H9 (cell line): ENCODE measurements at regions not wholly inside any gene's neighbourhood (a gene's known extent, or its start where the extent isn't known, plus 50 kb on each side); places are given as distances from the start of the nearest gene placed in this dataset.

Experiments used
- DNase-seq: peaks from one replicate; pipeline ENCODE4 v3.0.0-alpha.2; 2017
- H2AFZ ChIP-seq: one replicate; pipeline ENCODE4 v1.6.1; 2013; ENCODE audit warnings: mild to moderate bottlenecking, low read length, control low read depth, moderate library complexity
- H2AK5ac ChIP-seq: 2 replicates; pipeline ENCODE4 v1.6.1; 2013; ENCODE audit warnings: low read length, control low read depth, mixed read lengths; ENCODE audit not compliant: insufficient read length
- H2BK120ac ChIP-seq: one replicate; pipeline ENCODE4 v1.6.1; 2013; ENCODE audit warnings: low read depth, mild to moderate bottlenecking, low read length, control low read depth, inconsistent platforms; ENCODE audit not compliant: poor library complexity, severe bottlenecking
- H2BK12ac ChIP-seq: 2 replicates; pipeline ENCODE4 v1.6.1; 2013; ENCODE audit warnings: low read length, control low read depth, mixed read lengths, low read depth; ENCODE audit not compliant: insufficient read length
- H2BK15ac ChIP-seq: 2 replicates; pipeline ENCODE4 v1.6.1; 2013; ENCODE audit warnings: low read depth, low read length, control low read depth
- H2BK20ac ChIP-seq: one replicate; pipeline ENCODE4 v1.6.1; 2013; ENCODE audit warnings: low read depth, mild to moderate bottlenecking, low read length, control low read depth, inconsistent platforms; ENCODE audit not compliant: poor library complexity, severe bottlenecking
- H2BK5ac ChIP-seq: 2 replicates; pipeline ENCODE4 v1.6.1; 2013; ENCODE audit warnings: low read length, control low read depth, mixed read lengths; ENCODE audit not compliant: insufficient read length
- H3K14ac ChIP-seq: 2 replicates; pipeline ENCODE4 v1.6.1; 2013; ENCODE audit warnings: low read length, control low read depth; ENCODE audit not compliant: insufficient read depth
- H3K18ac ChIP-seq: 2 replicates; pipeline ENCODE4 v1.6.1; 2013; ENCODE audit warnings: low read depth, mild to moderate bottlenecking, mixed read lengths, low read length, control low read depth; ENCODE audit not compliant: insufficient read length
- H3K23ac ChIP-seq: 2 replicates; pipeline ENCODE4 v1.6.1; 2013; ENCODE audit warnings: low read length, control low read depth, mixed read lengths, low read depth; ENCODE audit not compliant: insufficient read length
- H3K23me2 ChIP-seq: 2 replicates; pipeline ENCODE4 v1.6.1; 2013; ENCODE audit warnings: low read depth, mild to moderate bottlenecking, mixed read lengths, low read length, control low read depth; ENCODE audit not compliant: insufficient read length, poor library complexity, severe bottlenecking
- H3K27ac ChIP-seq: 2 replicates; pipeline ENCODE4 v1.5.1; 2013; ENCODE audit warnings: low read length, control low read depth, mixed read lengths, low read depth; ENCODE audit not compliant: insufficient read length
- H3K27me3 ChIP-seq: 2 replicates; pipeline ENCODE4 v1.6.1; 2013; ENCODE audit warnings: low read length, control low read depth, inconsistent platforms; ENCODE audit not compliant: insufficient read depth
- H3K4ac ChIP-seq: 2 replicates; pipeline ENCODE4 v1.6.1; 2013; ENCODE audit warnings: low read depth, mild to moderate bottlenecking, control low read depth, inconsistent platforms, low read length, moderate library complexity
- H3K4me1 ChIP-seq: 2 replicates; pipeline ENCODE4 v1.6.1; 2013; ENCODE audit warnings: low read length, control low read depth, inconsistent platforms; ENCODE audit not compliant: insufficient read depth
- H3K4me2 ChIP-seq: 2 replicates; pipeline ENCODE4 v1.6.1; 2013; ENCODE audit warnings: low read length, control low read depth, mixed read lengths; ENCODE audit not compliant: insufficient read length, insufficient read depth
- H3K56ac ChIP-seq: 2 replicates; pipeline ENCODE4 v1.6.1; 2013; ENCODE audit warnings: low read depth, mild to moderate bottlenecking, mixed read lengths, low read length, control low read depth; ENCODE audit not compliant: insufficient read length
- H3K79me1 ChIP-seq: 2 replicates; pipeline ENCODE4 v1.6.1; 2013; ENCODE audit warnings: low read depth, mild to moderate bottlenecking, moderate library complexity, low read length, control low read depth, inconsistent platforms; ENCODE audit not compliant: insufficient read depth, poor library complexity, severe bottlenecking
- H3K79me2 ChIP-seq: 2 replicates; pipeline ENCODE4 v1.6.1; 2013; ENCODE audit warnings: low read length, control low read depth, inconsistent platforms; ENCODE audit not compliant: insufficient read depth
- H3K9ac ChIP-seq: 2 replicates; pipeline ENCODE4 v1.6.1; 2013; ENCODE audit warnings: low read length, control low read depth, mixed read lengths; ENCODE audit not compliant: insufficient read length; ENCODE audit errors: extremely low read depth
- H3K9me3 ChIP-seq: one replicate; pipeline ENCODE4 v1.6.1; 2013; ENCODE audit warnings: low read depth, low read length, inconsistent platforms; ENCODE audit not compliant: control insufficient read depth
- H3T11ph ChIP-seq: one replicate; pipeline ENCODE4 v1.6.1; 2013; ENCODE audit warnings: mild to moderate bottlenecking, low read length, control low read depth, inconsistent platforms
- H4K20me1 ChIP-seq: one replicate; pipeline ENCODE4 v1.6.1; 2013; ENCODE audit not compliant: control insufficient read depth, insufficient read length, insufficient read depth
- H4K5ac ChIP-seq: 2 replicates; pipeline ENCODE4 v1.6.1; 2013; ENCODE audit warnings: low read depth, mild to moderate bottlenecking, mixed read lengths, low read length, control low read depth; ENCODE audit not compliant: insufficient read length
- H4K8ac ChIP-seq: replicated peaks from 2 replicates; pipeline ENCODE4 v1.6.1; 2013; ENCODE audit warnings: low read length, control low read depth, mixed read lengths, low read depth; ENCODE audit not compliant: insufficient read length
- H4K91ac ChIP-seq: 2 replicates; pipeline ENCODE4 v1.6.1; 2013; ENCODE audit warnings: low read depth, mild to moderate bottlenecking, moderate library complexity, mixed read lengths, low read length, control low read depth; ENCODE audit not compliant: insufficient read length
- H3K27ac Mint-ChIP-seq, 3 experiments: 2 replicates in 2 of 3; 3 replicates in 1 of 3; pipeline ENCODE4 v1.8.0; 2020 to 2021; ENCODE audit warnings: mixed read lengths in 3 of 3, mild to moderate bottlenecking in 1 of 3, moderate library complexity in 1 of 3
- H3K27me3 Mint-ChIP-seq: 2 replicates; pipeline ENCODE4 v1.8.0; 2021; ENCODE audit warnings: low read depth, mild to moderate bottlenecking, moderate library complexity, mixed read lengths
- H3K36me3 Mint-ChIP-seq, 3 experiments: 2 replicates in 2 of 3; 3 replicates in 1 of 3; pipeline ENCODE4 v1.8.0; 2020 to 2021; ENCODE audit warnings: low read depth in 3 of 3, mixed read lengths in 3 of 3; ENCODE audit not compliant: insufficient read depth in 1 of 3
- H3K4me1 Mint-ChIP-seq, 2 experiments: 2 replicates each; pipeline ENCODE4 v1.8.0; 2020; ENCODE audit warnings: mixed read lengths in 2 of 2
- H3K4me3 Mint-ChIP-seq, 2 experiments: 2 replicates in 1 of 2; 3 replicates in 1 of 2; pipeline ENCODE4 v1.8.0; 2020 to 2021; ENCODE audit warnings: mild to moderate bottlenecking in 2 of 2, mixed read lengths in 2 of 2, moderate library complexity in 1 of 2
- H3K9me3 Mint-ChIP-seq, 2 experiments: 2 replicates in 1 of 2; 3 replicates in 1 of 2; pipeline ENCODE4 v1.8.0; 2020; ENCODE audit warnings: mild to moderate bottlenecking in 2 of 2, mixed read lengths in 2 of 2, moderate library complexity in 1 of 2
- CTCF ChIP-seq: fragments of 200-600 bp; sonication (generic); conservative IDR thresholded peaks from 3 replicates; pipeline ENCODE4 v1.8.0; 2021; ENCODE audit warnings: antibody characterized with exemption, mild to moderate bottlenecking
- WGBS: extraction: QIAGEN DNeasy Blood & Tissue Kit; methylation state at CpG from one replicate; pipeline ENCODE4 v1.1.7; 2013; ENCODE audit warnings: missing lambda C conversion rate, low lambda C conversion rate, mixed read lengths; ENCODE audit not compliant: insufficient read length; ENCODE audit errors: extremely low coverage; 5-methylcytosine and 5-hydroxymethylcytosine counted together

- Histone ChIP-seq H4K5ac (no peak overlapping the region), H3K23ac (no peak overlapping the region), H2BK120ac (no peak overlapping the region), H2AK5ac (no peak overlapping the region), H2BK20ac (no peak overlapping the region), H3K79me1 (no peaks in the 10 kb centered on the region), H3K79me2 (no peaks in the 10 kb centered on the region), H2AFZ (no peak overlapping the region), H3K18ac (no peak overlapping the region), H2BK15ac (no peak overlapping the region), H4K91ac (no peak overlapping the region), H3K27me3 (no peaks in the 10 kb centered on the region; the same call in 1 of the 2 replicates), H3K9ac (no peak overlapping the region), H3K4ac (no peak overlapping the region), H2BK5ac (no peak overlapping the region), H3K4me1 (peaks cover 2% of the 10 kb centered on the region; the same call in 1 of the 2 replicates), H3K27ac (no peak overlapping the region), H3K23me2 (no peaks in the 10 kb centered on the region), H3K4me2 (no peak overlapping the region), H2BK12ac (no peak overlapping the region), H3T11ph (no peak overlapping the region), H4K20me1 (no peaks in the 10 kb centered on the region), H4K8ac (no peak overlapping the region), H3K14ac (no peak overlapping the region), H3K56ac (no peak overlapping the region), H3K9me3 (no peaks in the 10 kb centered on the region)
- no peak for TF ChIP-seq CTCF
- Mint-ChIP-seq H3K4me3 (no peak overlapping the region), H3K27me3 (peaks cover 2% of the 10 kb centered on the region; the same call in 1 of the 2 replicates), H3K9me3 (peaks cover 5 to 6% of the 10 kb centered on the region in 2 experiments; a peak in 2 of 5 replicates), H3K4me1 (peaks cover 35 to 37% of the 10 kb centered on the region in 2 experiments), H3K36me3 (peaks cover 0 to 9% (median 0%) of the 10 kb centered on the region in 3 experiments; a peak in 2 of 7 replicates), H3K27ac (peak overlapping the region in 2 of 3 experiments; percentile 15 to 71; a peak in 2 of 7 replicates)
- WGBS, result no CpG with 5 or more reads among the region's 1 CpG
- DNase-seq, result peak; percentile 43
Observed at GRCh38 chr6:139627091-139627490, 252.6 kb upstream of the CITED2 start.
